ENCODE measurements at regions not wholly inside any gene's neighbourhood (a gene's known extent, or its start where the extent isn't known, plus 50 kb on each side); places are given as distances from the start of the nearest gene placed in this dataset.

- Histone ChIP-seq H3K36me3 (no peaks in the 10 kb centered on the region), H3K9me3 (no peaks in the 10 kb centered on the region), H3K4me1 (no peaks in the 10 kb centered on the region), H3K27ac (no peak overlapping the region), H3K27me3 (replicated peaks in 1 of 7) (peaks cover 0 to 71% (median 5%) of the 10 kb centered on the region in 7 donors), H3K4me3 (no peak overlapping the region)
- intact Hi-C loops (cut with DNase I; ENCODE audit: low total_unique reads) = no loop called here
- TF ChIP-seq POLR2AphosphoS5 (IDR thresholded peaks at IDR 0.05) (no peak), POLR2A (IDR thresholded peaks at IDR 0.05) (no peak), CTCF (IDR thresholded peaks at IDR 0.05 in 8 of 11, conservative IDR thresholded peaks at IDR 0.05 in 3 of 11) (no peak)
- WGBS, 5 donors = 34 to 49% (median 40%) methylated on average over 4 of the region's 4 CpGs
- no peak for DNase-seq
Observed at GRCh38 chr12:108462686-108463085, 52.4 kb upstream of the FICD start.

DNA sequence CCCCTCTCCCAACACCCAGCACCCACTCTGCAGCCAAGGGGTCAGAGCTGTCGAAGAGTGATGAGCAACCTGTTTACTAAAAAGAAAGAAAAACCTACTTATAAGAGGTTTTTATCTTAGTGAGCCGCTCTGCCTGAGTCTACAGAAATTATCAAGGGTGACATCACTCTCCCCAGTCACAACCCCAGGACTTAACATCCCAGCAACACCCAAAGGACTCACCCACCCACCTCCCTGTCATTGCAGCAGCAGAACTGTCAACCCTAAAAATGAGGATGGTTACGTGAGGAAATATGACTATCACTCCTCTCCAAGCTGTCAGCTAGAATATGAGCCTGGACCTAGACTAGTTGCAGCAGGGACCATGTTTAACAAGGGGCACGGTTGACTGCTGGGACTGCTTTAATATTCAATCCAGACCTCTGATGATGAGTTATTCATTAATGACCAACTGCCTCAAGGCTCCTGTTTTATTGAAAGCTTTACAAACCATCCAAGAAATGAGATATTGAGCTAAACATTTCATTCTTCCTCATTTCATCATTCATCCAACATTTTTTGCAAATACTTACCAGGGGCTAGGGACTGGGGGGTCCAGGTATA lies 53.9 kb upstream of the FICD start:
- no peak for TF ChIP-seq CTCF (IDR thresholded peaks at IDR 0.05 in 8 of 11, conservative IDR thresholded peaks at IDR 0.05 in 3 of 11)
- TF ChIP-seq POLR2A (IDR thresholded peaks at IDR 0.05) = no peak
- no peak for TF ChIP-seq POLR2AphosphoS5 (IDR thresholded peaks at IDR 0.05)
- no peak overlapping the region for H3K4me3 ChIP-seq
- intact Hi-C loops (cut with DNase I; ENCODE audit: low total_unique reads) = no loop called here
- DNase-seq = no peak
- WGBS, 5 donors = 68 to 79% (median 71%) methylated on average over 4 of the region's 4 CpGs
- no peaks in the 10 kb centered on the region for H3K36me3 ChIP-seq
- no peaks in the 10 kb centered on the region for H3K9me3 ChIP-seq
- no peaks in the 10 kb centered on the region for H3K4me1 ChIP-seq
- no peak overlapping the region for H3K27ac ChIP-seq
- peaks cover 0 to 68% (median 5%) of the 10 kb centered on the region in 7 donors for H3K27me3 ChIP-seq (replicated peaks in 1 of 7)

DNA sequence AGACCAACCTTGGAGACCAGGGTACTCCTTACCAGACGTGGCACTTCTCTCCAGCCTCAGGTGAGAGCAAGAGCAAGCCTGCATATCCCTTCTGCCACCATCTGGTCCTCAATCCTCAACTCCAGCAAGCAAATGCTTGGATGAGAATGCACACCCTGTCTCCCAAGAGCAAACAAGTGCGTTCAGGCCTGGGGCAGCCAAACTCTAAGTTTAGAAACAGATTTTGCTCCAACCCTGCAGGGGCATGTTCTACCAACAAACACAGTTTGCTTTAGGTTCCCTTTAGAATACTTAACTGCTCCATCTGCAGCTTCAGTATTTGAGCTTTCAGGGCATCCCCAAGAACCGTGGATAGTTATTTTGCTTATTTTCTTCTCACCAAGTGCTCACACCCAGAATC lies 55.9 kb upstream of the FICD start:
- intact Hi-C loops (cut with DNase I; ENCODE audit: low total_unique reads) = no loop called here
- Histone ChIP-seq H3K36me3 (no peaks in the 10 kb centered on the region), H3K4me1 (no peaks in the 10 kb centered on the region), H3K27ac (no peak overlapping the region), H3K4me3 (no peak overlapping the region), H3K27me3 (replicated peaks in 1 of 7) (peaks cover 0 to 53% (median 5%) of the 10 kb centered on the region in 7 donors), H3K9me3 (no peaks in the 10 kb centered on the region)
- TF ChIP-seq POLR2AphosphoS5 (IDR thresholded peaks at IDR 0.05) = no peak
- no peak for DNase-seq
- WGBS, 5 donors = 44 to 81% (median 62%) methylated on average over 3 of the region's 3 CpGs

GRCh38 chr12:108457734-108458361 lies 57.2 kb upstream of the FICD start:
- Histone ChIP-seq H3K36me3 (no peaks in the 10 kb centered on the region), H3K4me3 (no peak overlapping the region), H3K4me1 (no peaks in the 10 kb centered on the region), H3K9me3 (no peaks in the 10 kb centered on the region), H3K27me3 (replicated peaks in 1 of 7) (peaks cover 0 to 53% (median 5%) of the 10 kb centered on the region in 7 donors), H3K27ac (no peak overlapping the region)
- TF ChIP-seq POLR2AphosphoS5 (IDR thresholded peaks at IDR 0.05) (no peak), CTCF (IDR thresholded peaks at IDR 0.05 in 8 of 11, conservative IDR thresholded peaks at IDR 0.05 in 3 of 11) (no peak), POLR2A (IDR thresholded peaks at IDR 0.05) (no peak)
- WGBS, 5 donors = 58 to 69% (median 60%) methylated on average over 7 of the region's 7 CpGs
- no peak for DNase-seq
- intact Hi-C loops (cut with DNase I; ENCODE audit: low total_unique reads) = no loop called here

Measured in spleen (tissue), 11 donors.